Mesenchymal stem cell (in vitro differentiated cells and primary cell): ENCODE measurements at regions not wholly inside any gene's neighbourhood (a gene's known extent, or its start where the extent isn't known, plus 50 kb on each side); places are given as distances from the start of the nearest gene placed in this dataset.
A peak's percentile ranks its signal among the peaks of the same experiment; 100 is the strongest.
"Not testable (repeated sequence)": the region's sequence is repeated elsewhere in the genome, so short reads cannot be mapped to it uniquely, and the experiment has no call there.

Experiments
- DNase-seq: peaks from one replicate; pipeline ENCODE4 v3.0.0-alpha.2; 2013
- H2AFZ ChIP-seq: one replicate; pipeline ENCODE4 v1.6.1; 2013; ENCODE audit warnings: low read depth, mild to moderate bottlenecking, control low read depth, inconsistent platforms, low read length, moderate library complexity
- H2AK5ac ChIP-seq: 2 replicates; pipeline ENCODE4 v1.6.1; 2013; ENCODE audit warnings: low read length, moderate library complexity, mild to moderate bottlenecking, inconsistent platforms; ENCODE audit not compliant: severe bottlenecking
- H2BK120ac ChIP-seq: one replicate; pipeline ENCODE4 v1.6.1; 2013; ENCODE audit warnings: low read depth, mild to moderate bottlenecking, inconsistent platforms, low read length, moderate library complexity
- H2BK12ac ChIP-seq, 2 experiments: one replicate each; pipeline ENCODE4 v1.6.1; 2013; ENCODE audit warnings: inconsistent platforms in 2 of 2, low read length in 2 of 2, mild to moderate bottlenecking in 2 of 2, moderate library complexity in 2 of 2, control low read depth in 1 of 2
- H2BK15ac ChIP-seq: one replicate; pipeline ENCODE4 v1.6.1; 2013; ENCODE audit warnings: mild to moderate bottlenecking, low read depth, inconsistent platforms; ENCODE audit not compliant: poor library complexity, severe bottlenecking
- H2BK5ac ChIP-seq: 2 replicates; pipeline ENCODE4 v1.6.1; 2013; ENCODE audit warnings: low read depth, mild to moderate bottlenecking, low read length, control low read depth, inconsistent platforms; ENCODE audit not compliant: poor library complexity, severe bottlenecking
- H3K14ac ChIP-seq, 2 experiments: one replicate each; pipeline ENCODE4 v1.6.1; 2013; ENCODE audit warnings: inconsistent platforms in 2 of 2, low read length in 2 of 2, control low read depth in 1 of 2, mild to moderate bottlenecking in 1 of 2, moderate library complexity in 1 of 2
- H3K18ac ChIP-seq, 2 experiments: one replicate each; pipeline ENCODE4 v1.6.1; 2013; ENCODE audit warnings: inconsistent platforms in 2 of 2, low read length in 2 of 2, control low read depth in 1 of 2, low read depth in 1 of 2, mild to moderate bottlenecking in 1 of 2
- H3K23ac ChIP-seq, 2 experiments: one replicate each; pipeline ENCODE4 v1.6.1; 2013; ENCODE audit warnings: inconsistent platforms in 2 of 2, low read length in 2 of 2, mild to moderate bottlenecking in 2 of 2, moderate library complexity in 2 of 2, control low read depth in 1 of 2
- H3K27ac ChIP-seq: 2 replicates; pipeline ENCODE4 v1.5.1; 2013; ENCODE audit warnings: mild to moderate bottlenecking, moderate library complexity, low read length, control low read depth, inconsistent platforms; ENCODE audit not compliant: poor library complexity, severe bottlenecking
- H3K27me3 ChIP-seq, 2 experiments: 2 replicates each; pipeline versions ENCODE4 v1.6.1 to v1.7.0; 2013; ENCODE audit warnings: low read length in 2 of 2, mild to moderate bottlenecking in 2 of 2, moderate library complexity in 2 of 2, control low read depth in 1 of 2, inconsistent platforms in 1 of 2; ENCODE audit not compliant: control insufficient read depth in 1 of 2, insufficient read depth in 1 of 2
- H3K36me3 ChIP-seq, 2 experiments: 2 replicates each; pipeline versions ENCODE4 v1.6.1 to v1.7.0; 2013; ENCODE audit warnings: low read length in 2 of 2, control low read depth in 1 of 2, inconsistent platforms in 1 of 2, low read depth in 1 of 2, mild to moderate bottlenecking in 1 of 2; ENCODE audit not compliant: insufficient read depth in 2 of 2, control insufficient read depth in 1 of 2
- H3K4ac ChIP-seq, 2 experiments: one replicate each; pipeline ENCODE4 v1.6.1; 2013; ENCODE audit warnings: inconsistent platforms in 2 of 2, low read length in 2 of 2, mild to moderate bottlenecking in 2 of 2, moderate library complexity in 2 of 2, control low read depth in 1 of 2, low read depth in 1 of 2
- H3K4me1 ChIP-seq: 2 replicates; pipeline ENCODE4 v1.6.1; 2013; ENCODE audit warnings: low read depth, low read length, control low read depth; ENCODE audit not compliant: control insufficient read depth, insufficient read depth
- H3K4me2 ChIP-seq: 2 replicates; pipeline ENCODE4 v1.6.1; 2013; ENCODE audit warnings: low read length, mild to moderate bottlenecking, inconsistent platforms; ENCODE audit not compliant: poor library complexity, severe bottlenecking
- H3K4me3 ChIP-seq, 2 experiments: 2 replicates each; pipeline versions ENCODE4 v1.5.1 to v1.7.0; 2013; ENCODE audit warnings: low read length in 2 of 2, mild to moderate bottlenecking in 2 of 2, control low read depth in 1 of 2, low read depth in 1 of 2; ENCODE audit not compliant: insufficient read depth in 1 of 2
- H3K79me1 ChIP-seq: replicated peaks from 2 replicates; pipeline ENCODE4 v1.6.1; 2013; ENCODE audit warnings: mild to moderate bottlenecking, control low read depth, low read length, inconsistent platforms; ENCODE audit not compliant: poor library complexity, severe bottlenecking
- H3K9ac ChIP-seq: 2 replicates; pipeline ENCODE4 v1.7.0; 2013; ENCODE audit warnings: mild to moderate bottlenecking, low read length, moderate library complexity
- H3K9me3 ChIP-seq: 2 replicates; pipeline ENCODE4 v1.7.0; 2013; ENCODE audit warnings: mild to moderate bottlenecking, low read length; ENCODE audit not compliant: control insufficient read depth
- H4K8ac ChIP-seq: one replicate; pipeline ENCODE4 v1.6.1; 2013; ENCODE audit warnings: inconsistent platforms, mild to moderate bottlenecking, low read length, moderate library complexity
- H4K91ac ChIP-seq: one replicate; pipeline ENCODE4 v1.6.1; 2013; ENCODE audit warnings: mild to moderate bottlenecking, low read length, inconsistent platforms
- WGBS: methylation state at CpG from one replicate; pipeline ENCODE4 v1.1.7; 2013; ENCODE audit warnings: mixed read lengths; 5-methylcytosine and 5-hydroxymethylcytosine counted together

GRCh38 chr21:9867815-9868214 is 653.6 kb upstream of the TPTE start:
- H3K4me2 ChIP-seq, H3K9ac ChIP-seq, H3K4me3 ChIP-seq, H4K8ac ChIP-seq, H3K79me1 ChIP-seq, H2AFZ ChIP-seq, H3K27ac ChIP-seq, H3K14ac ChIP-seq, H3K36me3 ChIP-seq, H3K18ac ChIP-seq, H4K91ac ChIP-seq, H2BK12ac ChIP-seq, H2BK15ac ChIP-seq, H3K4ac ChIP-seq, H3K23ac ChIP-seq, DNase-seq, H3K4me1 ChIP-seq, H2BK120ac ChIP-seq, H3K27me3 ChIP-seq, H2BK5ac ChIP-seq, H2AK5ac ChIP-seq: not testable (repeated sequence)
- no CpG with 5 or more reads among the region's 1 CpG for WGBS
- H3K9me3 ChIP-seq = peaks cover 13% of the 10 kb centered on the region

GRCh38 chr21:9873096-9873495 is 648.3 kb upstream of the TPTE start:
- not testable (repeated sequence) for H2BK5ac ChIP-seq, H2BK12ac ChIP-seq, H2AK5ac ChIP-seq

GRCh38 chr21:9874136-9874535 is 647.2 kb upstream of the TPTE start:
- not testable (repeated sequence) for H3K14ac ChIP-seq, H2BK12ac ChIP-seq, H3K27ac ChIP-seq, H2AFZ ChIP-seq, H3K4me2 ChIP-seq, H3K23ac ChIP-seq, H3K18ac ChIP-seq, H2AK5ac ChIP-seq, H3K79me1 ChIP-seq, H3K9ac ChIP-seq, H2BK5ac ChIP-seq, H3K4me1 ChIP-seq, H3K4ac ChIP-seq, H4K91ac ChIP-seq, H2BK15ac ChIP-seq, H3K36me3 ChIP-seq, H2BK120ac ChIP-seq, H4K8ac ChIP-seq, H3K27me3 ChIP-seq, DNase-seq, H3K4me3 ChIP-seq
- peaks cover 12% of the 10 kb centered on the region for H3K9me3 ChIP-seq
- 25% methylated on average over 4 of the region's 5 CpGs for WGBS

More at GRCh38 chr21:9873096-9873495, 648.3 kb upstream of the TPTE start:
- not testable (repeated sequence) for H3K4me1 ChIP-seq, H3K79me1 ChIP-seq, H3K9ac ChIP-seq, H3K23ac ChIP-seq, H3K4ac ChIP-seq, H4K8ac ChIP-seq, H4K91ac ChIP-seq, H2BK15ac ChIP-seq, H3K4me2 ChIP-seq, DNase-seq, H2BK120ac ChIP-seq, H2AFZ ChIP-seq, H3K18ac ChIP-seq, H3K14ac ChIP-seq, H3K27ac ChIP-seq, H3K36me3 ChIP-seq, H3K27me3 ChIP-seq
- Histone ChIP-seq H3K9me3 (peaks cover 12% of the 10 kb centered on the region), H3K4me3 (peak overlapping the region in 1 of 2 experiments; percentile 5)
- WGBS = 53% methylated on average over 7 of the region's 8 CpGs

- not testable (repeated sequence) for H3K18ac ChIP-seq, H3K4me1 ChIP-seq, H2BK120ac ChIP-seq, H3K4me3 ChIP-seq, H3K4me2 ChIP-seq, H2AFZ ChIP-seq, H3K4ac ChIP-seq, H4K91ac ChIP-seq, H3K27ac ChIP-seq, H2AK5ac ChIP-seq, H3K23ac ChIP-seq, H4K8ac ChIP-seq, H2BK15ac ChIP-seq, H3K27me3 ChIP-seq, H3K36me3 ChIP-seq, H3K9ac ChIP-seq, DNase-seq, H2BK5ac ChIP-seq, H3K79me1 ChIP-seq, H2BK12ac ChIP-seq, H3K14ac ChIP-seq
- WGBS = 56% methylated on average over 4 of the region's 4 CpGs
- peaks cover 24% of the 10 kb centered on the region for H3K9me3 ChIP-seq
These were observed 640.0 kb upstream of the TPTE start for GRCh38 chr21:9881430-9881829.
